ENCODE measurements at regions not wholly inside any gene's neighbourhood (a gene's known extent, or its start where the extent isn't known, plus 50 kb on each side); places are given as distances from the start of the nearest gene placed in this dataset.

DNA sequence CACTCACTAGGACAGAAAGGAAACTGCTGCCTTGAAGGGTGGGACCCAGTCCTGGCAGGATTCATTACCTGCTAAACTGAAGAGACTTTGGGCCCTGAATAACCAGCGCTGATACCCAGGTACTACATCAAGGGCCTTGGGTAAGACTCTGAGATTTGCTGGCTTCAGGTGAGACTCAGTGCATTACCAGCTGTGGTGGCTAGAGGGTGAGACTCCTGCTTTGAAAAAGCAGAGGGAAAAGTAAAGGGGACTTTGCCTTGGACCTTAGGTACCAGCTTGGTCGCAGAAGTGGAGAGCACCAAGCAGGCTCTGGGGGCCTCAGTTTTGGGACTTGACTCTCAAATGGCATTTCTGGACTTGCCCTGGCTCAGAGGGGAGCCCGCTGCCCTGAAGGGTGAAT lies 673.3 kb downstream of the NXPH1 start:
- H3K4me1 ChIP-seq: no peaks in the 10 kb centered on the region
- TF ChIP-seq POLR2AphosphoS5 (IDR thresholded peaks at IDR 0.05): no peak
- TF ChIP-seq POLR2A (IDR thresholded peaks at IDR 0.05): no peak
- TF ChIP-seq, protein P1, sequence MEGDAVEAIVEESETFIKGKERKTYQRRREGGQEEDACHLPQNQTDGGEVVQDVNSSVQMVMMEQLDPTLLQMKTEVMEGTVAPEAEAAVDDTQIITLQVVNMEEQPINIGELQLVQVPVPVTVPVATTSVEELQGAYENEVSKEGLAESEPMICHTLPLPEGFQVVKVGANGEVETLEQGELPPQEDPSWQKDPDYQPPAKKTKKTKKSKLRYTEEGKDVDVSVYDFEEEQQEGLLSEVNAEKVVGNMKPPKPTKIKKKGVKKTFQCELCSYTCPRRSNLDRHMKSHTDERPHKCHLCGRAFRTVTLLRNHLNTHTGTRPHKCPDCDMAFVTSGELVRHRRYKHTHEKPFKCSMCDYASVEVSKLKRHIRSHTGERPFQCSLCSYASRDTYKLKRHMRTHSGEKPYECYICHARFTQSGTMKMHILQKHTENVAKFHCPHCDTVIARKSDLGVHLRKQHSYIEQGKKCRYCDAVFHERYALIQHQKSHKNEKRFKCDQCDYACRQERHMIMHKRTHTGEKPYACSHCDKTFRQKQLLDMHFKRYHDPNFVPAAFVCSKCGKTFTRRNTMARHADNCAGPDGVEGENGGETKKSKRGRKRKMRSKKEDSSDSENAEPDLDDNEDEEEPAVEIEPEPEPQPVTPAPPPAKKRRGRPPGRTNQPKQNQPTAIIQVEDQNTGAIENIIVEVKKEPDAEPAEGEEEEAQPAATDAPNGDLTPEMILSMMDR (IDR thresholded peaks at IDR 0.05): no peak
- H3K36me3 ChIP-seq: no peaks in the 10 kb centered on the region
- H3K27ac ChIP-seq: no peak overlapping the region
- intact Hi-C loops (cut with DNase I; ENCODE audit: low total_unique reads): no loop called here
- no peak for DNase-seq (ENCODE audit: low spot score in 2 of 2)
- H3K9me3 ChIP-seq: peaks cover 6 to 13% of the 10 kb centered on the region in 2 donors
- H3K27me3 ChIP-seq: no peaks in the 10 kb centered on the region
- H3K4me3 ChIP-seq: no peak overlapping the region

DNA sequence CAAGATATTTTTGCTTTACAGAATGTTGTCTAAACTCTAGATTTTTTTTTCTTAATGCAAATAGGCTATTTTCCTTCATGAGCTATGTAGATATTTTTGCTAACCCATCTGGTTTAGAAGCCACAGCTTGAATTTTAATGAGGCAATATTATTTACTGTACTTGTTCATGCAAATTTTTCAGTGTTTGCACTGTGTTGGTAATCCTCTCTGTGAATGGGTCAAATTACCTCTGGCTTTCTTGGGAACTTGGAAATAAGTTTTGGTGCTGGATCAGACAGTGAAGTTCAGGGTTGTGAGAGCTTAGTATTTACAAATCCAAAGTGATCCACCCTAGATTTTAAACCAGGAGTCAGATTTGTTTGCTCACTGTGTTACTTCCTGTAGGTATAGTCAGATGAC lies 686.9 kb downstream of the NXPH1 start:
- Histone ChIP-seq H3K4me1 (no peaks in the 10 kb centered on the region), H3K4me3 (no peak overlapping the region), H3K36me3 (no peaks in the 10 kb centered on the region), H3K27me3 (no peaks in the 10 kb centered on the region), H3K9me3 (no peaks in the 10 kb centered on the region), H3K27ac (no peak overlapping the region)
- intact Hi-C loops (cut with DNase I; ENCODE audit: low total_unique reads): no loop called here
- no peak for DNase-seq (ENCODE audit: low spot score in 2 of 2)
- TF ChIP-seq POLR2AphosphoS5 (IDR thresholded peaks at IDR 0.05) (no peak), POLR2A (IDR thresholded peaks at IDR 0.05) (no peak)
- TF ChIP-seq, protein P1 (IDR thresholded peaks at IDR 0.05): no peak

DNA sequence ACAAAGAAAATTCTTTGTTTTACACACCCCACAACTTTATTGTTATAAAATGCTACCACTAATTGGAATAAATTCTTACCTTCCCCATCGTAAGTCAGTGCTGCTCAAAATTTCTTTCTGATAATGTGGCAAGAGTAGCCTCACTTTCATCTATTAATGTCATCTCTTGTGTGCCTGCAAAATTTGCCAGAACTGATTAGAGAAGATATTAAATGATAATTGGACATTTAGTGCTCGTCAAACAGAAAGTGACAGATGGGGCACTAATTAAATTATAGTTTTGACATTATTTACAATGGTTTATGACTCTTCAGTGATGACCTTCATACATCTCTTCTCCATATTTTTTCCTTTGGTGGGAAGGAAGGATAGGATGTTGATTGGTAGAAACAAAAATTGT lies 690.9 kb downstream of the NXPH1 start:
- H3K27ac ChIP-seq: no peak overlapping the region
- H3K4me1 ChIP-seq: no peaks in the 10 kb centered on the region
- no peaks in the 10 kb centered on the region for H3K27me3 ChIP-seq
- TF ChIP-seq POLR2AphosphoS5 (IDR thresholded peaks at IDR 0.05) (no peak), POLR2A (IDR thresholded peaks at IDR 0.05) (no peak)
- TF ChIP-seq, protein P1 (IDR thresholded peaks at IDR 0.05): no peak
- no peak for DNase-seq (ENCODE audit: low spot score in 2 of 2)
- H3K9me3 ChIP-seq: no peaks in the 10 kb centered on the region
- H3K4me3 ChIP-seq: no peak overlapping the region
- no peaks in the 10 kb centered on the region for H3K36me3 ChIP-seq
- intact Hi-C loops (cut with DNase I; ENCODE audit: low total_unique reads): no loop called here

DNA sequence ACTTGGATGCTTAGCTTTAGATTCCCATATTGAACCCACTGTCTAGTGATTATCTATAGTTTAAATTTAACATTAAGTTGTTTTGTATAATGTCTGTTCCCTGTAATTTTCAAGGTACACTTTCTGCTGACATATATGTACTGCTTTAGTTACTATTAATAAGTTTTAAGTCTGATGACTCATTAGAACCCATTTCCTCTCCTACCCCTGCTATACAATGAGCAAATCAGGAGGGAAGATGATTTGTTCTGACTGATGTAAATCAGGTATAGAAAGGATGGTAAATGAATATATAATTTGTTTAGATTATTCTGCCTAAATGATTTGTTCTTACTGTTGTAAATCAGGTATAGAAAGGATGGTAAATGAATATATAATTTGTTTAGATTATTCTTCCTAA lies 691.8 kb downstream of the NXPH1 start:
- TF ChIP-seq POLR2A (IDR thresholded peaks at IDR 0.05): no peak
- TF ChIP-seq, protein P1 (IDR thresholded peaks at IDR 0.05): no peak
- TF ChIP-seq POLR2AphosphoS5 (IDR thresholded peaks at IDR 0.05): no peak
- intact Hi-C loops (cut with DNase I; ENCODE audit: low total_unique reads): no loop called here

DNA sequence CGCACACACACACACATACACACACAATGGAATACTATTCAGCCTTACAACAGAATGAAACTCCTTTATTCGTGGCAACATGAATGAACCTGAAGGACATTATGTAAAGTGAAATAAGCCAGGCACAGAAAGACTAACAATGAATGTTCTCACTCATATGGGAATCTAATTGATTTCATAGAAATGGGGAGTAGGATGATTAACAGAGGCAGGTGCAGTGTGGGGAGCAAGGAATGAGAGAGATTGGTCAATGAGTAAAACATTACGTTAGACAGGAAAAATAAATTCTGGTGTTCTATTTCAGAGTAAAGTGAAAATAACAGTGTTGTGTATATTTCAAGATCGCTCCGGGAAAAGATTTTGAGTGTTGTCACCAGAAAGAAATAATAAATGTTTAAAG lies 694.5 kb downstream of the NXPH1 start:
- no peak for DNase-seq (ENCODE audit: low spot score in 2 of 2)
- TF ChIP-seq POLR2A (IDR thresholded peaks at IDR 0.05): no peak
- no peak for TF ChIP-seq POLR2AphosphoS5 (IDR thresholded peaks at IDR 0.05)
- TF ChIP-seq, protein P1 (IDR thresholded peaks at IDR 0.05): no peak

More for the DNA sequence above, 691.8 kb downstream of the NXPH1 start:
- no peak for DNase-seq (ENCODE audit: low spot score in 2 of 2)
- no peaks in the 10 kb centered on the region for H3K9me3 ChIP-seq
- H3K4me1 ChIP-seq: no peaks in the 10 kb centered on the region
- H3K27me3 ChIP-seq: no peaks in the 10 kb centered on the region
- no peak overlapping the region for H3K4me3 ChIP-seq
- H3K36me3 ChIP-seq: no peaks in the 10 kb centered on the region
- no peak overlapping the region for H3K27ac ChIP-seq

More for the DNA sequence above, 694.5 kb downstream of the NXPH1 start:
- Histone ChIP-seq H3K4me3 (no peak overlapping the region), H3K9me3 (no peaks in the 10 kb centered on the region), H3K27me3 (no peaks in the 10 kb centered on the region), H3K27ac (no peak overlapping the region), H3K36me3 (no peaks in the 10 kb centered on the region), H3K4me1 (no peaks in the 10 kb centered on the region)
- intact Hi-C loops (cut with DNase I; ENCODE audit: low total_unique reads): no loop called here
